Nephron (organoid): ENCODE measurements at regions not wholly inside any gene's neighbourhood (a gene's known extent, or its start where the extent isn't known, plus 50 kb on each side); places are given as distances from the start of the nearest gene placed in this dataset.

Experiments used
- H3K27ac Mint-ChIP-seq, 3 experiments: 2 replicates each; pipeline ENCODE4 v1.8.0; 2020; ENCODE audit warnings: mixed read lengths in 3 of 3, mild to moderate bottlenecking in 2 of 3, moderate library complexity in 1 of 3
- H3K27me3 Mint-ChIP-seq: 2 replicates; pipeline ENCODE4 v1.8.0; 2021; ENCODE audit warnings: low read depth, mild to moderate bottlenecking, moderate library complexity, mixed read lengths
- H3K36me3 Mint-ChIP-seq: 2 replicates; pipeline ENCODE4 v1.8.0; 2020; ENCODE audit warnings: low read depth, mixed read lengths
- H3K4me1 Mint-ChIP-seq: 2 replicates; pipeline ENCODE4 v1.8.0; 2020; ENCODE audit warnings: mixed read lengths
- H3K4me3 Mint-ChIP-seq, 3 experiments: 2 replicates each; pipeline ENCODE4 v1.8.0; 2020; ENCODE audit warnings: mild to moderate bottlenecking in 3 of 3, mixed read lengths in 3 of 3, moderate library complexity in 2 of 3
- H3K9me3 Mint-ChIP-seq: 2 replicates; pipeline ENCODE4 v1.8.0; 2020; ENCODE audit warnings: mixed read lengths
- CTCF ChIP-seq, 3 experiments: fragments of 200-600 bp; sonication (generic); IDR thresholded peaks; one replicate each; pipeline ENCODE4 v1.5.0; 2021; ENCODE audit warnings: antibody characterized with exemption in 3 of 3; ENCODE audit not compliant: unreplicated experiment in 3 of 3

- Mint-ChIP-seq H3K9me3 (no peaks in the 10 kb centered on the region), H3K27me3 (no peaks in the 10 kb centered on the region), H3K4me1 (peaks cover 19% of the 10 kb centered on the region), H3K36me3 (no peaks in the 10 kb centered on the region), H3K27ac (peak overlapping the region in 1 of 3 experiments; percentile 3), H3K4me3 (no peak overlapping the region)
- no peak for TF ChIP-seq CTCF (IDR thresholded peaks at IDR 0.05; ENCODE audit: unreplicated experiment in 3 of 3)
Measured at GRCh38 chr9:106718936-106719335, 144.0 kb upstream of the ZNF462 start.

- H3K4me3 Mint-ChIP-seq = no peak overlapping the region
- no peaks in the 10 kb centered on the region for H3K9me3 Mint-ChIP-seq
- no peaks in the 10 kb centered on the region for H3K27me3 Mint-ChIP-seq
- TF ChIP-seq CTCF (IDR thresholded peaks at IDR 0.05; ENCODE audit: unreplicated experiment in 3 of 3) = no peak
- H3K36me3 Mint-ChIP-seq = no peaks in the 10 kb centered on the region
- no peak overlapping the region for H3K27ac Mint-ChIP-seq
- H3K4me1 Mint-ChIP-seq = peaks cover 19% of the 10 kb centered on the region
Measured at GRCh38 chr9:106722051-106722753, 140.8 kb upstream of the ZNF462 start.

GRCh38 chr9:106723926-106724325 lies 139.0 kb upstream of the ZNF462 start:
- Mint-ChIP-seq H3K36me3 (no peaks in the 10 kb centered on the region), H3K4me3 (no peak overlapping the region), H3K27ac (no peak overlapping the region), H3K4me1 (peaks cover 6% of the 10 kb centered on the region), H3K27me3 (no peaks in the 10 kb centered on the region), H3K9me3 (no peaks in the 10 kb centered on the region)
- no peak for TF ChIP-seq CTCF (IDR thresholded peaks at IDR 0.05; ENCODE audit: unreplicated experiment in 3 of 3)

- no peaks in the 10 kb centered on the region for H3K9me3 Mint-ChIP-seq
- no peak overlapping the region for H3K27ac Mint-ChIP-seq
- no peak overlapping the region for H3K4me3 Mint-ChIP-seq
- no peak for TF ChIP-seq CTCF (IDR thresholded peaks at IDR 0.05; ENCODE audit: unreplicated experiment in 3 of 3)
- H3K27me3 Mint-ChIP-seq = no peaks in the 10 kb centered on the region
- H3K36me3 Mint-ChIP-seq = no peaks in the 10 kb centered on the region
- H3K4me1 Mint-ChIP-seq = peaks cover 2% of the 10 kb centered on the region
Measured at GRCh38 chr9:106724566-106724965, 138.4 kb upstream of the ZNF462 start.

- no peak for TF ChIP-seq CTCF (IDR thresholded peaks at IDR 0.05; ENCODE audit: unreplicated experiment in 3 of 3)
- H3K9me3 Mint-ChIP-seq = no peaks in the 10 kb centered on the region
- H3K4me3 Mint-ChIP-seq = no peak overlapping the region
- H3K36me3 Mint-ChIP-seq = no peaks in the 10 kb centered on the region
- no peaks in the 10 kb centered on the region for H3K27me3 Mint-ChIP-seq
- peaks cover 5% of the 10 kb centered on the region for H3K4me1 Mint-ChIP-seq
- H3K27ac Mint-ChIP-seq = no peak overlapping the region
Measured at GRCh38 chr9:106726070-106726815, 136.7 kb upstream of the ZNF462 start.
